ENCODE measurements at regions not wholly inside any gene's neighbourhood (a gene's known extent, or its start where the extent isn't known, plus 50 kb on each side); places are given as distances from the start of the nearest gene placed in this dataset.
"Not testable (repeated sequence)": the region's sequence is repeated elsewhere in the genome, so short reads cannot be mapped to it uniquely, and the experiment has no call there.

GRCh38 chr7:15007507-15007906 is 105.0 kb upstream of the DGKB start:
- Histone ChIP-seq H3K4me3 (ENCODE audit: low read length) (no peak overlapping the region), H3K36me3 (ENCODE audit: insufficient read depth, low read depth, low read length) (no peaks in the 10 kb centered on the region), H3K4me1 (ENCODE audit: insufficient read depth, low read length) (peaks cover 5% of the 10 kb centered on the region; the same call in 1 of the 2 replicates), H3K9me3 (ENCODE audit: insufficient read depth, low read depth, low read length) (no peaks in the 10 kb centered on the region), H3K9ac (ENCODE audit: low read depth, low read length) (no peak overlapping the region), H3K27ac (ENCODE audit: low read length) (no peak overlapping the region), H3K27me3 (ENCODE audit: insufficient read depth, low read length) (no peaks in the 10 kb centered on the region)

- Histone ChIP-seq H3K27me3 (ENCODE audit: insufficient read depth, low read length) (no peaks in the 10 kb centered on the region), H3K27ac (ENCODE audit: low read length) (no peak overlapping the region), H3K36me3 (ENCODE audit: insufficient read depth, low read depth, low read length) (no peaks in the 10 kb centered on the region), H3K4me3 (ENCODE audit: low read length) (no peak overlapping the region), H3K9me3 (ENCODE audit: insufficient read depth, low read depth, low read length) (no peaks in the 10 kb centered on the region), H3K4me1 (ENCODE audit: insufficient read depth, low read length) (no peaks in the 10 kb centered on the region), H3K9ac (ENCODE audit: low read depth, low read length) (no peak overlapping the region)
These were observed 103.1 kb upstream of the DGKB start for GRCh38 chr7:15005672-15006071.

GRCh38 chr7:15000157-15000556 is 97.6 kb upstream of the DGKB start:
- Histone ChIP-seq H3K4me1 (ENCODE audit: insufficient read depth, low read length) (no peaks in the 10 kb centered on the region), H3K4me3 (ENCODE audit: low read length) (no peak overlapping the region), H3K27ac (ENCODE audit: low read length) (no peak overlapping the region), H3K9ac (ENCODE audit: low read depth, low read length) (no peak overlapping the region), H3K9me3 (ENCODE audit: insufficient read depth, low read depth, low read length) (no peaks in the 10 kb centered on the region), H3K27me3 (ENCODE audit: insufficient read depth, low read length) (no peaks in the 10 kb centered on the region), H3K36me3 (ENCODE audit: insufficient read depth, low read depth, low read length) (no peaks in the 10 kb centered on the region)

GRCh38 chr7:14999331-14999730 is 96.8 kb upstream of the DGKB start:
- Histone ChIP-seq H3K9me3 (ENCODE audit: insufficient read depth, low read depth, low read length) (no peaks in the 10 kb centered on the region), H3K9ac (ENCODE audit: low read depth, low read length) (no peak overlapping the region), H3K27ac (ENCODE audit: low read length) (no peak overlapping the region), H3K36me3 (ENCODE audit: insufficient read depth, low read depth, low read length) (no peaks in the 10 kb centered on the region), H3K4me3 (ENCODE audit: low read length) (no peak overlapping the region), H3K4me1 (ENCODE audit: insufficient read depth, low read length) (no peaks in the 10 kb centered on the region), H3K27me3 (ENCODE audit: insufficient read depth, low read length) (no peaks in the 10 kb centered on the region)

GRCh38 chr7:14995774-14996173 is 93.2 kb upstream of the DGKB start:
- Histone ChIP-seq H3K27me3 (ENCODE audit: insufficient read depth, low read length) (no peaks in the 10 kb centered on the region), H3K36me3 (ENCODE audit: insufficient read depth, low read depth, low read length) (no peaks in the 10 kb centered on the region), H3K9me3 (ENCODE audit: insufficient read depth, low read depth, low read length) (no peaks in the 10 kb centered on the region), H3K4me1 (ENCODE audit: insufficient read depth, low read length) (no peaks in the 10 kb centered on the region), H3K27ac (ENCODE audit: low read length) (no peak overlapping the region), H3K9ac (ENCODE audit: low read depth, low read length) (no peak overlapping the region), H3K4me3 (ENCODE audit: low read length) (no peak overlapping the region)

GRCh38 chr7:14988941-14989340 is 86.4 kb upstream of the DGKB start:
- no peaks in the 10 kb centered on the region for H3K27me3 ChIP-seq (ENCODE audit: insufficient read depth, low read length)
- no peak overlapping the region for H3K9ac ChIP-seq (ENCODE audit: low read depth, low read length)
- no peak overlapping the region for H3K4me3 ChIP-seq (ENCODE audit: low read length)
- H3K27ac ChIP-seq (ENCODE audit: low read length): no peak overlapping the region
- no peaks in the 10 kb centered on the region for H3K9me3 ChIP-seq (ENCODE audit: insufficient read depth, low read depth, low read length)
- H3K36me3 ChIP-seq (ENCODE audit: insufficient read depth, low read depth, low read length): no peaks in the 10 kb centered on the region
- H3K4me1 ChIP-seq (ENCODE audit: insufficient read depth, low read length): no peaks in the 10 kb centered on the region

GRCh38 chr7:14978687-14979086 is 76.1 kb upstream of the DGKB start:
- Histone ChIP-seq H3K4me1 (ENCODE audit: insufficient read depth, low read length) (no peaks in the 10 kb centered on the region), H3K36me3 (ENCODE audit: insufficient read depth, low read depth, low read length) (no peaks in the 10 kb centered on the region), H3K27me3 (ENCODE audit: insufficient read depth, low read length) (no peaks in the 10 kb centered on the region), H3K9me3 (ENCODE audit: insufficient read depth, low read depth, low read length) (no peaks in the 10 kb centered on the region), H3K27ac (ENCODE audit: low read length) (no peak overlapping the region), H3K9ac (ENCODE audit: low read depth, low read length) (no peak overlapping the region), H3K4me3 (ENCODE audit: low read length) (no peak overlapping the region)

- Histone ChIP-seq H3K36me3 (ENCODE audit: insufficient read depth, low read depth, low read length) (no peaks in the 10 kb centered on the region), H3K9me3 (ENCODE audit: insufficient read depth, low read depth, low read length) (no peaks in the 10 kb centered on the region), H3K27me3 (ENCODE audit: insufficient read depth, low read length) (no peaks in the 10 kb centered on the region), H3K27ac (ENCODE audit: low read length) (no peak overlapping the region), H3K4me1 (ENCODE audit: insufficient read depth, low read length) (no peaks in the 10 kb centered on the region), H3K4me3 (ENCODE audit: low read length) (no peak overlapping the region), H3K9ac (ENCODE audit: low read depth, low read length) (no peak overlapping the region)
These were observed 72.1 kb upstream of the DGKB start for GRCh38 chr7:14974688-14975087.

GRCh38 chr7:14973712-14974428 is 71.3 kb upstream of the DGKB start:
- H3K9ac ChIP-seq (ENCODE audit: low read depth, low read length): no peak overlapping the region

GRCh38 chr7:14971678-14972077 is 69.1 kb upstream of the DGKB start:
- not testable (repeated sequence) for H3K9ac ChIP-seq (ENCODE audit: low read depth, low read length); H3K36me3 ChIP-seq (ENCODE audit: insufficient read depth, low read depth, low read length); H3K27ac ChIP-seq (ENCODE audit: low read length)

More at GRCh38 chr7:14973712-14974428, 71.3 kb upstream of the DGKB start:
- H3K4me1 ChIP-seq (ENCODE audit: insufficient read depth, low read length): no peaks in the 10 kb centered on the region
- no peaks in the 10 kb centered on the region for H3K36me3 ChIP-seq (ENCODE audit: insufficient read depth, low read depth, low read length)
- H3K4me3 ChIP-seq (ENCODE audit: low read length): no peak overlapping the region
- no peaks in the 10 kb centered on the region for H3K9me3 ChIP-seq (ENCODE audit: insufficient read depth, low read depth, low read length)
- H3K27me3 ChIP-seq (ENCODE audit: insufficient read depth, low read length): no peaks in the 10 kb centered on the region
- H3K27ac ChIP-seq (ENCODE audit: low read length): no peak overlapping the region

GRCh38 chr7:14967376-14967775 is 64.8 kb upstream of the DGKB start:
- not testable (repeated sequence) for H3K4me3 ChIP-seq (ENCODE audit: low read length); H3K36me3 ChIP-seq (ENCODE audit: insufficient read depth, low read depth, low read length); H3K27ac ChIP-seq (ENCODE audit: low read length); H3K27me3 ChIP-seq (ENCODE audit: insufficient read depth, low read length); H3K9me3 ChIP-seq (ENCODE audit: insufficient read depth, low read depth, low read length); H3K9ac ChIP-seq (ENCODE audit: low read depth, low read length); H3K4me1 ChIP-seq (ENCODE audit: insufficient read depth, low read length)

More at GRCh38 chr7:14971678-14972077, 69.1 kb upstream of the DGKB start:
- H3K9me3 ChIP-seq (ENCODE audit: insufficient read depth, low read depth, low read length); H3K4me3 ChIP-seq (ENCODE audit: low read length); H3K4me1 ChIP-seq (ENCODE audit: insufficient read depth, low read length); H3K27me3 ChIP-seq (ENCODE audit: insufficient read depth, low read length): not testable (repeated sequence)

GRCh38 chr7:14962778-14963177 is 60.2 kb upstream of the DGKB start:
- no peaks in the 10 kb centered on the region for H3K9me3 ChIP-seq (ENCODE audit: insufficient read depth, low read depth, low read length)
- no peak overlapping the region for H3K9ac ChIP-seq (ENCODE audit: low read depth, low read length)
- no peak overlapping the region for H3K27ac ChIP-seq (ENCODE audit: low read length)
- H3K4me1 ChIP-seq (ENCODE audit: insufficient read depth, low read length): peaks cover 11% of the 10 kb centered on the region; the same call in 1 of the 2 replicates
- no peak overlapping the region for H3K4me3 ChIP-seq (ENCODE audit: low read length)
- H3K27me3 ChIP-seq (ENCODE audit: insufficient read depth, low read length): no peaks in the 10 kb centered on the region
- H3K36me3 ChIP-seq (ENCODE audit: insufficient read depth, low read depth, low read length): no peaks in the 10 kb centered on the region

All from iPS-20b (cell line).